ENCODE measurements at regions not wholly inside any gene's neighbourhood (a gene's known extent, or its start where the extent isn't known, plus 50 kb on each side); places are given as distances from the start of the nearest gene placed in this dataset.

GRCh38 chr11:25198704-25199103 is 701.9 kb downstream of the LUZP2 start:
- TF ChIP-seq EZH2phosphoT487 (IDR thresholded peaks at IDR 0.05; ENCODE audit: insufficient read depth, low read depth), result no peak
- TF ChIP-seq EZH2 (IDR thresholded peaks at IDR 0.05; ENCODE audit: insufficient read depth, poor library complexity, severe bottlenecking), result no peak

All from GM23248 (cell line).